KBM-7 (cell line): ENCODE measurements at regions not wholly inside any gene's neighbourhood (a gene's known extent, or its start where the extent isn't known, plus 50 kb on each side); places are given as distances from the start of the nearest gene placed in this dataset.

Source experiments
- DNase-seq: peaks from one replicate; pipeline ENCODE4 v3.0.0-alpha.2; 2015
- in situ Hi-C: fragments of 300-500 bp; cut with MboI; formaldehyde crosslinking; loops from 2 replicates; pipeline ENCODE4 v1.14.3; 2020; ENCODE audit warnings: low sequenced_read_pairs, low pct_unique_long_range_greater_than_20kb, mixed read lengths

DNA sequence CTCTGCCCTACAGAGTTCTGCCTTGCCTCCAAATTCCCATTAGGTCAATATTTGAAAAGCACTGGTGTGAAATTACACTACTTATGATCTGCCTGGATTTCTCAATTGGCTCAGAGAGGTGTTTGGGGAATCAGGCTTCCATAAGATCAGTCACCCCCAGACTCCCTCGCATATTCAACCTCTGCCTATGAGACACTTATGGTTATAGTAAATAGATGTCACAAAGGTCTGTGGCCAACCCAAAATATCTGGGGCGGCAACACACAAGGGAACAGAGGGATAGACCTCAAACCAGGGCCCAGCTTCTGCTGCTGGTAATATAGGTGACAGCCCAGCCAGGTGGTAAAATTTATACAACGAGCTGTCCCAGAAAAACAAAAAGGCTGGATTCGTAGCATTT is 376.7 kb upstream of the ZMIZ1 start:
- in situ Hi-C loops, result no loop called here
- DNase-seq, result no peak

DNA sequence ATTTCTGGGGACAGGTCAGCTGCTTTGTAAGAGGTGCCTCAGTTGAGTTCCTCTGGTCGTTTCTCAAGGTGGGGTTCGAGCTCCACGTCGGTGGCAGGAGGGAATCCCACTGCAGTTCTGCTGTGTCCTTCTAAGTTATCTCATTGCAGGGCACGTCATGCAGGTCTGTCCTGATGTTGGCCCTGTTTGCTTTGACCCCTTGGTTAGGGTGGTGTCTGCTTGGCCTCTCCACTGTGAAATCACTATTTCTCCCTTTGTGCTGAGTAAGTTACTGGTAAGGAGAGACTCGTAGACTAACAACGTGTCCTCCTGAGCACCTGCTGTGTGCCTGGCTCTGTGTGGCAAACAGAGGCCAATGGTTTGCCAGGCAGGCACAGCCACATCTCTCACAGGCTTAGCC is 372.9 kb upstream of the ZMIZ1 start:
- in situ Hi-C loops, result no loop called here
- no peak for DNase-seq

DNA sequence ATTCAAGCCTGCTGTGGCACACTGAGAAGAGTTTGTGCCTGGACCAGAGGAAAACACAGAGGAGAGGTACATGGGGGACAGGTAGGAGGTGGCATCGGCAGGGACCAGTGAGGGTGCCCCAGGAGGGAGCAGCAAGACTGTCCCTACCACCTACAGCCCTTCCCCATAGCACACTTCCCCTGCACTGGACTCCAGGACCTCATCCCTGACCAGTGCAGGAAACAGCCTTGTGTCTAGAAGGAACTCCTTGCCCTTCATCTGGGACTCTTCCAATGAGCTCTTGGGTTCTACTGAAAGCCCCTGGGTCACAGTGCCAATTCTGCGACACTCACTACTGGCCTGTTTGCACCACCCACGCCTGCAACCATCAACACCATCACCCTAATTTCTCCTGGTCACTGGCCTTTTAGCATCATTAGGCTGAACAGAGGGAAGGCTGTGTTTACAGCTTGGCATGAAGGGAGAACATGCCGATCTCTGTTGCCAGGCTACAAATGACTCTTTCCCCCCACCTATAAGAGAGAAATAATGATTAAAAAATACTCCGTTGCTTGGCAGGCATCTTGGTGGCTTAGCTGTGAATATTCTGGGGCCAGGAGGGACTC is 371.9 kb upstream of the ZMIZ1 start:
- in situ Hi-C loops, result no loop called here
- DNase-seq, result no peak

DNA sequence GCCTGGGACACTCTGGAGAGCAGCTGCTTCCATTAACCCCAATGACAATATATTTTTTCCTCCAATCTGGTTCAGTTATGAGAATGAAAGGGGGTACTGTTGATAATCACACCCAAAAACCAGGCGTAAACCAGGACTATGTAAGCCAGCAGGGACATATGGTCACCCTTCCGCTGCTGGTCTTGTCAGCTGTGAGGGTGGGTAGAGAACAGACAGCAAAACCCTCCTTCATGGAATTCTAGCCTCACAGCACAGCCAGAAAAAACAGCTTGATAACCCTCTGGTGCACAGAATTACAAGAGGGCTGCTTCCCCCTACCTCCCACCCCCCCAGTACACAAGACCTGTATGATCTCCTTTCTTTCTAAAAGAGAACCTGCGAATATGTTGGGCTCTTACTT is 368.8 kb upstream of the ZMIZ1 start:
- DNase-seq, result no peak
- in situ Hi-C loops, result no loop called here

DNA sequence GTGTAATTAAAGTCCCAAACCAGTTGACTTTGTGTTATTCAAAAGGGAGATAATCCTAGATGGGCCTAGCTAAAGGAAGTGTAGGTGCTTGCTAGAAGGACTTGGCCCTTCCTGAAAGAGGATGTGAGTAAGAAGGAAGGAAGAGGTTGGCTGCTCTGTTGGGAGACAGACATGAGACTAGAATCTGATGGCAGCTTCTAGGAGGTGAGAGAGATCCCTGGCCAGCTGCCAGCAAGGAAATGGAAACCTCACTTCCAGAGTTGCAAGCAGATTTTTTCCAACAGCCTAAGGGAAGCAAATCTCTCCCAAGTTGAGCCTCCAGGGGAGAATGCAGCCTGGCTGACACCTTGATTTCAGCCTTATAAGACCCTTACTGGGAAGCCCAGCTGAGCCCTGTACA is 368.4 kb upstream of the ZMIZ1 start:
- in situ Hi-C loops, result no loop called here
- DNase-seq, result peak; percentile 19

DNA sequence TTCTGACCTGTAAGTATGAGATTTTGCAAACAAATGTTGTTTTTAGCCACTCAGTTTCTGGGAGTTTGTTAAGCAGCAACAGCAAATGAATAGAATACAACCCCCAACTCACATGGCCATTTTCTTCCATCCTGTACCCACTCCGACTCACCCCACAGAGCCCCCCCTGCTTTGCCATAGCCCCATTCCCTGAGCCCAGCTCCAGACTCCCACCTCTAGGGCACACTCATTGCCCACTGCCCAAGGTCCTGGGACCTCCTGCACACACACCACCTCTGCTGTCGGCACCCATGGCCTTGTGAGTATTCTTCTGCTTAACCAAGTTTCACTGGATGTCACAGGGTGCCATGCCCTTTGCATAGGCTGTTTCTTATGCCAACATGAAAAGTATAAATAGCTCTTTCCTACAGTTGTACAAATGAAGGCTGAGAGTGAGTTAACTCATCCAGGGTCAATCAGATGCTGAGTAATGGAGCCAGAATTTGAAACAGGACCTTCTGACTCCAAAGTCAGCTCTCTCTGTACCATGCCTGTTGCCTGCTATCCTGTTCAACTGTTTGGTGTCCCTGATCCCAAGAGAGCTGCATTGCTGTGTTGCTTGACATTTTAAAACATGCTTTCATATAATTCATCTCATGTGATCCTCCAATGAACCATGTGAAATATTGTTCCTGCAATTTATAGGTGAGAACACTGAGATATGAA is 367.8 kb upstream of the ZMIZ1 start:
- DNase-seq, result no peak
- in situ Hi-C loops, result no loop called here

DNA sequence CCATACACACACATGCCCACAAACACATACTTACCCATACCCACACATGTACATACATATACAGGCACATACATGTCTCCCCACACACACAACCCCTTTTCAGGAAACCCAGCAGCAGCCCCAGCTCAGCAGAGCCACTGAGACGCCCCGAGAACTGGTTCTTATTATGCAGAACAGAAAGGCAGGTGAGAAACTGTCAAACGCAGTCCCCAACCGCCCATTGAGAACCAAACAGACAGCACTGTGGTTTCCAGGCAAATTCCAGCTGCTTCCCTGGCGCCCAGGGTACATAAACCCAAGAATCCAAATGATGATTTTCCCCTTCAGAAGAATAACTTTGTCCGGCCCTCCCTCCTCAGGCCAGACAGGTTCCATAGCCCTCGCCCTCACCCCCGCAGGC is 366.6 kb upstream of the ZMIZ1 start:
- no peak for DNase-seq
- in situ Hi-C loops, result no loop called here

DNA sequence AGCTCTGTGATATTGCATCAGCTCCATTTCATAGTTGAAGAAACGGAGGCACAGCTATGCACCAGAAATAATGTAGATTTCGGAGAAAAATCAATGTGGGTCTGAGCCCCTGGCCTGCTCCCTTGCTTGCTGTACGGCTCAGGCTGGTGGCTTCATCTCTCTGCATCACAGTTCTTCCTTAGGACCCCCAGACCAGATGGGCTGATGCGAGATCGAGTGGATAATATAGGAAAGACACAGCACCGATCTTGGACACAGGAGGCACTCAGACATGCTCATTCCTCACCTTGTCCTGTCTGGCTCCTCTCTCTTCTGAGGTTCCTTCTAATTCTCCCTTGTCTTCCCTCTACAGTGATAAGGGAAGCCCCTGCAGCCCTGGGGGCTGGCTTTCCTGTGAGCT is 365.9 kb upstream of the ZMIZ1 start:
- DNase-seq, result no peak
- in situ Hi-C loops, result no loop called here

DNA sequence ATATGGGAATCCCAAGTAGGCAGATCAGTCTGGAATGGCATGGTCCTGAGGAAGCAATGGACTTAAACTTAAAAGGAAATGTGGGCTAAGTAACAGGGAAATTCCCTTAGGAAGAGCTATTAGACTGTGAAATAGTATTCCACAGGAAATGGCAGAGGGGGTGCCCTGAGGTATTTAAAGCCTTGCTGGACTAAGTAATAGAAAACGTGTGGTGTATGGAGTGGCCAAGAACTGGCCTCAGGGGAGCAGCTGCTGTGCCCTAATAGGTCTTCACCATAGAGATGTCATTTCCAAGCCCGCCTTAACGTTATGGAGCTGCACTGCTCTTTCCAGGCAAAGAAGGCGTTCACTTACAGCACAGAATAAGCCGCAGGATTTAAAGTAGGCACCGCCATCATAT is 365.2 kb upstream of the ZMIZ1 start:
- no peak for DNase-seq
- in situ Hi-C loops, result no loop called here

DNA sequence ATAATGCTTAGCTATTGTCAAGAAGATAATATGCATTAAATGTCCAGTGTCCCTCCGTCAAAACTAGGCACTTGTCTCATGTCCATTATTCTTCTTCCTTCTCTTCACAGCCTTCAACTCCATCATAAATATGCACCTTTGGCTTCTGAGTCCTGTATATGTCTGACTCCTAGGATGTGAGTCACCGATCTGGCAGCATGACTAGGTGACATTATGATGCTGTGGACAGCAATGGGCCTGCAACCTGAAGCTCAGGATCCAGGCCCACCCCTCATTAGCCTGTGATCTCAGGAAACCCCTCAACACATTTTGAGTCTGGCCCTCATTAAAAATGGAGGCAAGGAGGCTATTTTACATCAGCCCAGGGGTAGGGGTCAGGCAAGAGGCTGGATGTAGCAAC is 362.5 kb upstream of the ZMIZ1 start:
- in situ Hi-C loops, result no loop called here

DNA sequence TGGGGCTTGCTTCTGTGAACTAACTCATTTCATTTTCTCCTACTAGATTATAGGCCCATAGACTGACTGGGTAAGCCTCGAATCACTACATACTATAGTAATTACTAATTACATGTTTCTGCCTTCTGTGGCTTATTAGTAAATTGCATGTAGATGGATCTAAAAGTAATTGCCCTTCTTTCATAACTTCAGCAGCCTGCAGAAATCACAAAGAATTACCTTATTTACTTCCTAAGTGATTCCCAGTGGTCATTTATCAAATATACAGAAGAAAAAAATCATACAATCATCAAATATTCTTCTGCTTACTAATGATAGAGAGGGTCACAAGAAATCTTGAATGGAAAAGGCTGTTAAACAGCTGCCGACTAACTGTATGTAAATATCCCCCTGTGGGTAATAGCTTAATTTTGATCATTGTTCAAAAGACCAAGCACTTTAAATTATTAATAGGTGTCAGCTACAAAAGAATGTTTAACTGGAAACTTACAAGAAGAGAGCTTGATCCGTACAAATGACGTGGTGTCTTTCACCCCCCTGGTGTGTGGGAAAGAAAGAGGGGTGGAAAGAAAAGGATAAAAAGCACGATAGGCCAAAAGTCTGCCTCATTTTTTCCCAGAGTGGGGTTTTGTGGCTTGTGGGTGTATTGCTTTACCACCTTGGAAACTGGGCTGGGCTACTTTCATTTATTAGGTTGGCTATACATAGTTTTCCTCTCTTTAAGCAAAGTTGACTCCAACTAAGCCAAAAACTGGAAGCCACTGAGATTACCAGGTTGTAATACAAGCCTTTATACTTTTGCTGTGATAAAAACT is 361.8 kb upstream of the ZMIZ1 start:
- in situ Hi-C loops, result no loop called here
- no peak for DNase-seq

More for the DNA sequence above, 362.5 kb upstream of the ZMIZ1 start:
- DNase-seq, result no peak

DNA sequence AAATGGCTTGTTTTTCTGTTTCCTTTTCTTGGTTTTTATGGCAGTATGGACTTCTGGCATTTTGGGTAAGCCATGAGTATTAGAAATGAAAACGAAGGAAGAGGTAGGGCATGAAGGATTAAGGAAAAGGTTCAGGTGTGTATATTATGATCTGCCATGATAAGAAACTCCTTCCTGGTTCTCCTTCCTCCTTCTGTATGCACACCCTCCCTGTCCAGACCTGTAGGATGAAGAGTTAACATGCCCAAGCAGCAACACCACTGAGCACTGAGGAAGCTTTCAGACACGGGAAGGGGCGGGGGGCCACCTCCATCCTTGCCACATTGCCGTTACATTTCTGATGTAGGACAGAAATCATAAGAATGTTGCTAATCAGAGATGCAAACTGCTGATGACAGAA is 361.0 kb upstream of the ZMIZ1 start:
- in situ Hi-C loops, result no loop called here
- no peak for DNase-seq

DNA sequence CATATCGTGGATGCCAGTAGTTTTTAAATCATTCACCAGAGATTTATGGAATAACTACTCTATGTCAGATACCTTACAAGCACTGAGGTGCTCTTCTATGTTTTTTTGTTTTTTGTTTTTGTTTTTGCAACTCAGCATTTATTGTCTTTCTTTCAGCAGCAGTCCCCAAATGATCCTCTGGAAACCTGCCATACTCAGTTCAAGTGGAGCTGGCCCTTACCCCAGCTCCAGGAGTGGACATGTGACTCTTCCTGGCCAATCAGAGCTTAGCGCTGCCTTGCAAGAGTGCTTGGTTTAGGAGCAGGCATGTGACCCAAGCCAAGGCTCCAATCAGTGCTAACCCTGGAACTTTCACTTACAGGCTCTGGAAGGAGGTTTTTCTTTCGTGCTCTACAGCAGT is 356.6 kb upstream of the ZMIZ1 start:
- in situ Hi-C loops, result no loop called here
- DNase-seq, result no peak

DNA sequence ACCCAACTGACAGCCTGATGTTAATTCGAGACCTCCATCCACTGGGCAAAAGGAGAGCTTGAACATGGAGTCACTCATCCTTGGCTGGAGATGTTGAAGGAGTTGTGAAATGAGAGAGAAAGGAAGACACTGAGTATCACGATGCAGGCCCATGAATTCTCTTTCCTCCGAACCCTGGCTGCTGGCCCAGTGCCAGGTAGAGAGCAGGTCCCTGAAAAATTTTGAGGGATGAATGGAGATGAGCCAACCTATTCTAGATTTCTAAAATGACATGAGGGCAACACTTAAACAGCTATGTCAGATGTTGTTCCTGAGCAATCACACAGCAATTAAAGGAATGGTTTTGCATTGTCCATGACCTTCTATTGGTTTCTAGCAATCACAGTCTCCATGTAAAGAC is 355.1 kb upstream of the ZMIZ1 start:
- DNase-seq, result no peak
- in situ Hi-C loops, result no loop called here

DNA sequence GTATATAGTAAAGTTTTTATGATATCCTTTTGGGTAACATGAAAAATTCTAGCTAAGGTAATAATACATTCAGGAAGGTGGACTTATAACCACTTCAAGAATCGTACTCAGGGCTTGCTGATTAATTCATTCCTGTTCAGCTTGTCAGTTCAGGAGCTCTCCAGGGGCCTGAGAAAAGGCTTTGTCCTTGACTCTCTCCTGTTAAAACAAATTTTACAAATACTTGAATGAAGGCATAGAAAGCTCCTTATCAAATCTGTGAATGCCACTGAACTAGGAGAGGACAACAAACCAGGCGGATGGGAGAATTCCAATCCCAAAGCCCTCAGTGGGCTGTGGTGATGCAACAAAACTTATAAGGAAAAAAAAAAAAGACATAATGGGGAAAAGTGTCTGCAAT is 354.5 kb upstream of the ZMIZ1 start:
- in situ Hi-C loops, result no loop called here
- DNase-seq, result no peak

DNA sequence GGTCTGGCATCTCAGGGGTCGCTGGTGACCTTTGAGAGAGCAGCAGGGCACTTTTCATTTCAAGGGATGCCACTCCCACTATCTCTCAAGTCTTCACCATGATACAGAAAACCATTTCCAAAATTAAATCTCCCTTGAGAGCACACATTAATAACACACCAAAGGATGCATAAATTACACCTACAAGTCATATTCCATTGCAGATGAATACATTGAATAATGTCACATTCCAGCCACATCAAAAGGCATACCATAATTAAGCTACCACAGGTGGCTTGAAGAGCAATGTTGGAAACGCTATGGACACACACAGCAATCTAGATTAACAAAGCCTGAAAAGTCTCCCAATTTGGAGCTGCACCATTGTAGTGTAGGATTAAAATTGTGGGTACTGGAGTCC is 353.3 kb upstream of the ZMIZ1 start:
- DNase-seq, result no peak
- in situ Hi-C loops, result no loop called here

DNA sequence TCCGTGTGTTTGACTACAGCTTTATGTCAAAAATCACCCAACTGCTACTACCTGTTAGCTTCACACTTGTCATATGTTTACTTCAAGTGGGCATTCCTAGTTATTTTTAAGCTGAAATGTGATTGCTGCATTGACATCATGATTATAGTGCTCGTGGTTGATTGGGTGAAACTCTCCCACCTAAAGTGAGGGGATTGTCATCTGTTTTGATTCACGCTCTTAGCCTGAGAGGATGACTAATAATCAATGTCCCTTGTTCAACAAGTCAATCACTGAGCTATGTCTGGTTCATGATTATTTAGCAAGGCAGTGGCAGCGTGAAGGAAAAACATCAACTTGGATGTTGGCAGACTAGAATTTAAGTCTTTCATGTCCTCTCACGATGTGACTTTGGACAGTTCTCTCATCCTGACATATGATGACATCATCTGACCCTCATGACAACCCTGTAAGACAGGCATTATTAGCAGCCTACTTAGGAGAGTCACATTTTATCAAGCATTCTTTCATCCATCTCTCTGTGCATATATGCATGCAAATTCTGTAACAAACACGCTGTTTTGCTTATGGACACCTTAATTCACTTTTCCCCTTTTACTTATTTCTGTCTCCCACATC is 352.6 kb upstream of the ZMIZ1 start:
- DNase-seq, result no peak

DNA sequence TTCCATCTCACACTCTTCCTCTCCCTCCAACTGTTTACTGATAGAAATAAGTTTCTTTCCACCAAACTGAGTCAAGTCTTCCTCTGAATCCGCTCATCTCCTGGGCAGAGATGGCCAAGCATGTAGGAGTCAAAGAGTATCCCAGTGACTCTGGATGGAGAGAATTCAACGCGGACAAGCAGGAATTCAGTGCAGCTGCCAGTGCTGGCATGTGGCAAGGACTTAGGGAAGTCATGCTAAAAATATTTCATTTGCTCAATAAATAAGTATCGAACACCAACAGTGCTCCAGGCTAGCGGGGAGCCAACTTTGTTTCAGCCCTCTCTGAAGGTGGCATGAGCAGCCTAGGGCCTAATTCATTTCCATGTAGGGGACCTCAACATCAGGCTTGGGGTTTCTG is 351.6 kb upstream of the ZMIZ1 start:
- in situ Hi-C loops, result no loop called here
- DNase-seq, result no peak

More for the DNA sequence above, 352.6 kb upstream of the ZMIZ1 start:
- in situ Hi-C loops, result no loop called here

DNA sequence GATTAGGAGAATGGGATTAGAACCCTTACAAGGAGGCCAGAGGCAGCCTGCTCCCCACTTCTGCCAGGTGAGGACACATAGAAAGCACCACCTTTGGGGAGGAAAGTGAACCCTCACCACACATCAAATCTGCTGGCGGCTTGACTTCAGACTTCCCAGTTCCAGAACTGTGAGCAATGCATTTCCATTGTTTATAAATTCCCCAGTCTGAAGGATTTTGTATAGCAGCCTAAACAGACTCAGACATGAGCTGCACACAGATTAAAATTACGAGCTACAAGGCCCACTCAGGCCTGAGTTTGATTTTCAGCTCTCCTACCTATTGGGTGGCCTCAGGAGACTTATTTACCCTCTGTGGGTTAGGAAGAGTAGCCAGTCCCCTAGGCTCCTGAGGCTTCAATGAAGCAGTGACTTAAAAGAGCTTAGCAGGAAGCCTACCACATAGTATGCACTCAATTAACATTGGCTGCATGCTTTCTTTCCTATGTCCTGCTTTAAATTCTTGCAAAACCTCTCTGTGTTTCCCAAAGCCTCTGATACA is 350.7 kb upstream of the ZMIZ1 start:
- DNase-seq, result no peak
- in situ Hi-C loops, result no loop called here

DNA sequence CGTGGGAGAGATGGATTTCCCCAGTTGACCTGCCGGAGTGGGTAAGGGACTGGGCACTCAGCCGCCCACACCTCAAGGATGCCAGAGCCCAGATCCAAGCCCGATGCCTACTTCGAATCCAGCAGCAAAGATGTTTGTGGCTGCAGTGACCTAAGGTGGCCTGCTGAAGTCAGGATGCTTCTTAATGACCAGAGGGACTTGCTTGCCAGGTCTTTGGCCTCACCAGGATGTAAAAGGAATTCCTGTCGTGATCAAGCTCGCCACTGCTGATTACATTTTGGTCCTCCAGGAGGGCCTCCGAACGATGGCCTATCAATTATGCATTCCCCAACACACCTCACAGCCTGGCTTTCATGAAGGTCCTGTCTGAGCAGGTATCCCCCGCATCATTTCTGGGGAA is 349.5 kb upstream of the ZMIZ1 start:
- in situ Hi-C loops, result no loop called here
- no peak for DNase-seq
